GM23338 (cell line): ENCODE measurements at regions not wholly inside any gene's neighbourhood (a gene's known extent, or its start where the extent isn't known, plus 50 kb on each side); places are given as distances from the start of the nearest gene placed in this dataset.

Source experiments
- ATAC-seq: fragments of 200-7000 bp; cut with Tn5 transposase; 3 replicates; pipeline ENCODE4 v1.9.1; 2020
- DNase-seq: peaks from one replicate; pipeline ENCODE4 v3.0.0-alpha.2; 2015; ENCODE audit warnings: low spot score
- H2AFZ ChIP-seq: fragments of 200-600 bp; sonication (generic); 2 replicates; pipeline ENCODE4 v1.8.0; 2016; ENCODE audit warnings: antibody characterized with exemption, mild to moderate bottlenecking, moderate library complexity
- H3F3A ChIP-seq: fragments of 200-600 bp; sonication (generic); replicated peaks from 2 replicates; pipeline ENCODE4 v1.8.0; 2017; ENCODE audit warnings: antibody characterized with exemption, mixed run types, low read depth
- H3K27ac ChIP-seq: fragments of 200-600 bp; sonication (generic); 2 replicates; pipeline ENCODE4 v1.6.1; 2016; ENCODE audit warnings: low read depth
- H3K27me3 ChIP-seq: fragments of 200-600 bp; sonication (generic); 2 replicates; pipeline ENCODE4 v1.8.0; 2016; ENCODE audit warnings: mild to moderate bottlenecking, mixed run types, moderate library complexity; ENCODE audit not compliant: insufficient read depth
- H3K36me3 ChIP-seq: fragments of 200-600 bp; sonication (generic); 2 replicates; pipeline ENCODE4 v1.8.0; 2016; ENCODE audit warnings: mild to moderate bottlenecking; ENCODE audit not compliant: insufficient read depth
- H3K4me1 ChIP-seq: fragments of 200-600 bp; sonication (generic); 2 replicates; pipeline ENCODE4 v1.8.0; 2016; ENCODE audit warnings: mild to moderate bottlenecking, moderate library complexity; ENCODE audit not compliant: insufficient read depth
- H3K4me2 ChIP-seq: fragments of 200-600 bp; sonication (generic); 2 replicates; pipeline ENCODE4 v1.7.1; 2017; ENCODE audit warnings: mixed run types
- H3K4me3 ChIP-seq: fragments of 200-600 bp; sonication (generic); 2 replicates; pipeline ENCODE4 v1.6.1; 2016; ENCODE audit warnings: mixed run types
- H3K79me2 ChIP-seq: fragments of 200-600 bp; sonication (generic); replicated peaks from 2 replicates; pipeline ENCODE4 v1.8.0; 2017; ENCODE audit warnings: mild to moderate bottlenecking; ENCODE audit not compliant: insufficient read depth
- H3K9me2 ChIP-seq: fragments of 200-600 bp; sonication (generic); 2 replicates; pipeline ENCODE4 v1.8.0; 2017; ENCODE audit not compliant: insufficient read depth
- H4K20me1 ChIP-seq: fragments of 200-600 bp; sonication (generic); replicated peaks from 2 replicates; pipeline ENCODE4 v1.8.0; 2017; ENCODE audit warnings: mild to moderate bottlenecking; ENCODE audit not compliant: insufficient read depth
- H3K27ac Mint-ChIP-seq: 2 replicates; pipeline ENCODE4 v1.8.0; 2020; ENCODE audit warnings: inconsistent platforms, mild to moderate bottlenecking, moderate library complexity, mixed read lengths
- H3K27me3 Mint-ChIP-seq: 3 replicates; pipeline ENCODE4 v1.8.0; 2022; ENCODE audit warnings: low read depth, mild to moderate bottlenecking, moderate library complexity, mixed read lengths, inconsistent platforms; ENCODE audit not compliant: insufficient read depth, poor library complexity
- H3K36me3 Mint-ChIP-seq: 3 replicates; pipeline ENCODE4 v1.8.0; 2021; ENCODE audit warnings: low read depth, mild to moderate bottlenecking, inconsistent platforms, moderate library complexity, mixed read lengths
- H3K4me1 Mint-ChIP-seq: 3 replicates; pipeline ENCODE4 v1.8.0; 2020; ENCODE audit warnings: mild to moderate bottlenecking, inconsistent platforms, mixed read lengths
- H3K4me3 Mint-ChIP-seq: 3 replicates; pipeline ENCODE4 v1.8.0; 2021; ENCODE audit warnings: moderate library complexity, mild to moderate bottlenecking, inconsistent platforms, mixed read lengths
- H3K9me3 Mint-ChIP-seq: 3 replicates; pipeline ENCODE4 v1.8.0; 2020; ENCODE audit warnings: moderate library complexity, mild to moderate bottlenecking, inconsistent platforms, mixed read lengths
- CREB1 ChIP-seq: fragments of 250-450 bp; sonication (Bioruptor Pico); IDR thresholded peaks from 2 replicates; pipeline ENCODE4 v1.5.0; 2020; ENCODE audit warnings: low read depth, mild to moderate bottlenecking, moderate library complexity
- CTCF ChIP-seq, 2 experiments: fragments of 200-600 bp in 1 of 2; sonication (generic) in 1 of 2; conservative IDR thresholded peaks; 2 replicates each; pipeline versions ENCODE4 v1.5.1 to v1.6.1; 2016 to 2017; ENCODE audit warnings: antibody characterized with exemption in 2 of 2, low read depth in 2 of 2, mild to moderate bottlenecking in 2 of 2, moderate library complexity in 1 of 2
- ETS1 ChIP-seq: IDR thresholded peaks from 2 replicates; pipeline ENCODE4 v1.6.1; 2016; ENCODE audit warnings: antibody characterized with exemption
- EZH2 ChIP-seq: fragments of 200-600 bp; sonication (generic); IDR thresholded peaks from one replicate; pipeline ENCODE4 v1.8.0; 2017; ENCODE audit warnings: antibody characterized with exemption, mild to moderate bottlenecking, low read depth; ENCODE audit not compliant: unreplicated experiment
- JUNB ChIP-seq: IDR thresholded peaks from one replicate; pipeline ENCODE4 v1.6.1; 2016; ENCODE audit warnings: antibody characterized with exemption; ENCODE audit not compliant: unreplicated experiment
- NANOG ChIP-seq: IDR thresholded peaks from 2 replicates; pipeline ENCODE4 v1.6.1; 2016; ENCODE audit warnings: antibody characterized with exemption, borderline replicate concordance
- POLR2AphosphoS5 ChIP-seq: IDR thresholded peaks from 2 replicates; pipeline ENCODE4 v1.6.1; 2016; ENCODE audit warnings: antibody characterized with exemption, low read depth
- REST ChIP-seq: IDR thresholded peaks from one replicate; pipeline ENCODE4 v1.6.1; 2018; ENCODE audit warnings: antibody characterized with exemption; ENCODE audit not compliant: unreplicated experiment
- STAT1 ChIP-seq: IDR thresholded peaks from one replicate; pipeline ENCODE4 v1.6.1; 2016; ENCODE audit warnings: antibody characterized with exemption; ENCODE audit not compliant: unreplicated experiment
- ZNF114 ChIP-seq: fragments of 250-450 bp; sonication (Bioruptor Pico); IDR thresholded peaks from 2 replicates; pipeline ENCODE4 v1.5.0; 2020; ENCODE audit warnings: mild to moderate bottlenecking, moderate library complexity
- ZNF331 ChIP-seq: fragments of 250-450 bp; sonication (Bioruptor Pico); IDR thresholded peaks from 2 replicates; pipeline ENCODE4 v1.5.0; 2020; ENCODE audit warnings: low read depth, mild to moderate bottlenecking, moderate library complexity

- TF ChIP-seq CTCF (conservative IDR thresholded peaks at IDR 0.05; ENCODE audit: low read depth in 2 of 2) (no peak), ETS1 (no peak), CREB1 (no peak), ZNF331 (no peak), ZNF114 (CRISPR knock-in tag) (no peak), REST (no peak)
Measured at GRCh38 chr12:95605875-95606274, 54.6 kb upstream of the USP44 start (continued).

- peaks cover 35% of the 10 kb centered on the region for H3K4me1 ChIP-seq
- H3K9me3 Mint-ChIP-seq, result no peaks in the 10 kb centered on the region
- peaks cover 7% of the 10 kb centered on the region; the same call in 1 of the 2 replicates for H3F3A ChIP-seq
- H3K36me3 Mint-ChIP-seq, result no peaks in the 10 kb centered on the region
- no peak overlapping the region for H2AFZ ChIP-seq
- H3K36me3 ChIP-seq, result no peaks in the 10 kb centered on the region
- no peak overlapping the region for H3K4me2 ChIP-seq
- no peak overlapping the region for H3K27ac ChIP-seq
- H3K79me2 ChIP-seq, result no peaks in the 10 kb centered on the region
- H3K4me1 Mint-ChIP-seq, result peaks cover 25% of the 10 kb centered on the region
- H3K4me3 ChIP-seq, result no peak overlapping the region
- H3K27ac Mint-ChIP-seq, result no peak overlapping the region
- ATAC-seq (no peak), DNase-seq (no peak)
- H3K4me3 Mint-ChIP-seq, result no peak overlapping the region
- H4K20me1 ChIP-seq, result no peaks in the 10 kb centered on the region
- peaks cover 5% of the 10 kb centered on the region for H3K27me3 Mint-ChIP-seq
- no peaks in the 10 kb centered on the region for H3K27me3 ChIP-seq
- H3K9me2 ChIP-seq, result no peaks in the 10 kb centered on the region
- TF ChIP-seq JUNB (no peak), NANOG (no peak), STAT1 (no peak), EZH2 (no peak), CTCF (conservative IDR thresholded peaks at IDR 0.05; ENCODE audit: low read depth in 2 of 2) (no peak), POLR2AphosphoS5 (no peak), ZNF331 (no peak), ETS1 (no peak)
Measured at GRCh38 chr12:95605087-95605486, 53.8 kb upstream of the USP44 start.
